ENCODE measurements at regions not wholly inside any gene's neighbourhood (a gene's known extent, or its start where the extent isn't known, plus 50 kb on each side); places are given as distances from the start of the nearest gene placed in this dataset.

DNA sequence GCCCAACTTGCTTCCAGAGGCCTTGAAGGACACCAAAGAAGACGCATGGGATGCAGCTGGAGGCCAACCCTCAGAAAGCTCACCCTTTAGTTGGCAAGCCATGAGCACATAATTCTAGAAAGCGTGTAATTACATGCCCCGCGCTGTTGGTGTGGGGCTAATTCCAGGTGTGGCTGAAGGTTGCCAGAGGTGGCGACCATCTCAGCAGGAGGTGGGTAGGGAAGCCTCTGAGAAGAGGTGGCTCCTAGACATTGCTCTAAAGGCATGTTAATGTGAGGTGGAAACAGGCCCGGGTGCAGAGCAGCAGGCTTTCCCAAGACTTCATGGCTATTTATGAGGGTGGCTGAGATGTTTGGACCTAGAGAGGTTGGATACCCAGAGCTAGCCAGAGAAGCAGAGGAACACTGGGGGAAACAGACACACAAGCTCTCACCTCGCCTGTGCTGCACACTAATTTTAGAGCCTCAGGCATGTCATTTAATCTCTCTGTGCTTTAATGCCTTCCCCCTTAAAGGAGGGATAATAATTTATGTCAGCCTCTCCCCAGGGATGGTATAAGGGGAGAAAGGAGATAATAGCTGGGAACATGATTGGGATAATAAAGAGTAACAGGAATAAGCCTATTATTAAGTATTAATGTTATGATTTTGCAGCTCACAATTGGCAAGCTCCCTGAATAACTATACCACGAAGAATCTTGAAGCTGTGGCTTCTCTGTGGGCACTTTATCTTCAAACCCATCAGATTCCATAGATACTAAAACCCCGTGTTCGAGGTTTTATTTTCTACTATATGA, 60.0 kb upstream of the HELT start (continued):
- TF ChIP-seq, protein P1, sequence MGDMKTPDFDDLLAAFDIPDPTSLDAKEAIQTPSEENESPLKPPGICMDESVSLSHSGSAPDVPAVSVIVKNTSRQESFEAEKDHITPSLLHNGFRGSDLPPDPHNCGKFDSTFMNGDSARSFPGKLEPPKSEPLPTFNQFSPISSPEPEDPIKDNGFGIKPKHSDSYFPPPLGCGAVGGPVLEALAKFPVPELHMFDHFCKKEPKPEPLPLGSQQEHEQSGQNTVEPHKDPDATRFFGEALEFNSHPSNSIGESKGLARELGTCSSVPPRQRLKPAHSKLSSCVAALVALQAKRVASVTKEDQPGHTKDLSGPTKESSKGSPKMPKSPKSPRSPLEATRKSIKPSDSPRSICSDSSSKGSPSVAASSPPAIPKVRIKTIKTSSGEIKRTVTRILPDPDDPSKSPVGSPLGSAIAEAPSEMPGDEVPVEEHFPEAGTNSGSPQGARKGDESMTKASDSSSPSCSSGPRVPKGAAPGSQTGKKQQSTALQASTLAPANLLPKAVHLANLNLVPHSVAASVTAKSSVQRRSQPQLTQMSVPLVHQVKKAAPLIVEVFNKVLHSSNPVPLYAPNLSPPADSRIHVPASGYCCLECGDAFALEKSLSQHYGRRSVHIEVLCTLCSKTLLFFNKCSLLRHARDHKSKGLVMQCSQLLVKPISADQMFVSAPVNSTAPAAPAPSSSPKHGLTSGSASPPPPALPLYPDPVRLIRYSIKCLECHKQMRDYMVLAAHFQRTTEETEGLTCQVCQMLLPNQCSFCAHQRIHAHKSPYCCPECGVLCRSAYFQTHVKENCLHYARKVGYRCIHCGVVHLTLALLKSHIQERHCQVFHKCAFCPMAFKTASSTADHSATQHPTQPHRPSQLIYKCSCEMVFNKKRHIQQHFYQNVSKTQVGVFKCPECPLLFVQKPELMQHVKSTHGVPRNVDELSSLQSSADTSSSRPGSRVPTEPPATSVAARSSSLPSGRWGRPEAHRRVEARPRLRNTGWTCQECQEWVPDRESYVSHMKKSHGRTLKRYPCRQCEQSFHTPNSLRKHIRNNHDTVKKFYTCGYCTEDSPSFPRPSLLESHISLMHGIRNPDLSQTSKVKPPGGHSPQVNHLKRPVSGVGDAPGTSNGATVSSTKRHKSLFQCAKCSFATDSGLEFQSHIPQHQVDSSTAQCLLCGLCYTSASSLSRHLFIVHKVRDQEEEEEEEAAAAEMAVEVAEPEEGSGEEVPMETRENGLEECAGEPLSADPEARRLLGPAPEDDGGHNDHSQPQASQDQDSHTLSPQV (IDR thresholded peaks at IDR 0.05), result no peak

DNA sequence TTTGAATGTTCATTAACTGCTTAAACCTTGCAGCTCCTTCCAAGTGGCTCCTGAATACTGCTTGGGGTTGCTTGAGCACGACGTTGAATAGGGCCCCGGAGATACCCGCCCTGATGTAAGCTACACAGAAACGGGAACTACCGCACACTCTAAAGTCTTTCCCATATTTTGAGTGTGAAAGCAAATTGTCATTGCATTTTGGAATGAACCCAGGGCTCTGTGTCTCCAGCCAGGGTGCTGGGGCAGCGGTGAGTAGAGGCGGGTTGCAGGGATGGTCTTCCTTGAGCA, 59.4 kb upstream of the HELT start:
- intact Hi-C loops (cut with micrococcal nuclease; ENCODE audit: unreplicated experiment), result loop anchor here (5.0 kb wide), 1 partner anchor 717 kb away; no protein-coding TSS in a partner anchor
- Histone ChIP-seq H3K4me1 (ENCODE audit: control insufficient read depth, insufficient read depth, low read length) (0 out of 2 replicates have a peak, but pooled peaks cover 3% of the 10 kb centered on the region), H3K36me3 (ENCODE audit: control insufficient read depth in 2 of 2, insufficient read depth in 2 of 2, low read length in 1 of 2) (no peaks in the 10 kb centered on the region), H3K9me3 (replicated peaks; ENCODE audit: control insufficient read depth, insufficient read depth, low read length) (no peaks in the 10 kb centered on the region), H3K27ac (ENCODE audit: control insufficient read depth, insufficient read depth) (no peak overlapping the region), H3K4me3 (no peak overlapping the region), H4K20me1 (ENCODE audit: control insufficient read depth, insufficient read depth) (no peaks in the 10 kb centered on the region), H3K79me2 (ENCODE audit: control insufficient read depth, insufficient read depth, low read length) (no peaks in the 10 kb centered on the region), H3K9ac (ENCODE audit: control insufficient read depth, insufficient read depth, low read length) (no peak overlapping the region), H2AFZ (ENCODE audit: control insufficient read depth, low read depth, low read length) (no peak overlapping the region), H3K27me3 (replicated peaks in 1 of 2; ENCODE audit: control insufficient read depth in 2 of 2, insufficient read depth in 2 of 2, low read length in 1 of 2) (peaks cover 0 to 1% of the 10 kb centered on the region in 2 experiments; a peak in 2 of 4 replicates), H3K4me2 (ENCODE audit: control insufficient read depth, insufficient read depth) (no peak overlapping the region)
- FAIRE-seq (no peak), DNase-seq (ENCODE audit: low read depth, low spot score) (no peak), ATAC-seq (no peak)
- in situ Hi-C loops (cut with MboI), result no loop called here
- POLR2A ChIA-PET, result no interaction called here
- RAD21 ChIA-PET (ENCODE audit: unreplicated experiment), result interaction anchor here (1.0 kb wide), 1 partner anchor 213 kb away, joined by 4 read pairs; no protein-coding TSS in a partner anchor
- SMC1A ChIA-PET (ENCODE audit: uncharacterized antibody, unreplicated experiment), result no interaction called here
- no TSS peak for BruUV-seq (replicated peaks)
- 28% methylated on average over 8 of the region's 8 CpGs for WGBS (ENCODE audit: insufficient coverage, insufficient replicate concordance, low lambda C conversion rate, missing lambda C conversion rate)
- CTCF ChIA-PET, result interaction anchor here (0.9 to 1.4 kb wide), 2 partner anchors 14 to 104 kb away, joined by 3 to 4 read pairs; no protein-coding TSS in a partner anchor
- TF ChIP-seq GATAD2B (conservative IDR thresholded peaks at IDR 0.05; ENCODE audit: low read depth) (no peak), EZH2 (IDR thresholded peaks at IDR 0.05; ENCODE audit: borderline replicate concordance, control insufficient read depth, low read depth, low read length) (no peak), ASH2L (IDR thresholded peaks at IDR 0.05; ENCODE audit: borderline replicate concordance, low read depth) (no peak), SUPT20H (IDR thresholded peaks at IDR 0.05; ENCODE audit: borderline replicate concordance, control insufficient read depth, low read depth, low read length) (no peak), SREBF2 (IDR thresholded peaks at IDR 0.05; ENCODE audit: low read length) (no peak), IKZF1 (conservative IDR thresholded peaks at IDR 0.05) (no peak)
- TF ChIP-seq, protein P2, sequence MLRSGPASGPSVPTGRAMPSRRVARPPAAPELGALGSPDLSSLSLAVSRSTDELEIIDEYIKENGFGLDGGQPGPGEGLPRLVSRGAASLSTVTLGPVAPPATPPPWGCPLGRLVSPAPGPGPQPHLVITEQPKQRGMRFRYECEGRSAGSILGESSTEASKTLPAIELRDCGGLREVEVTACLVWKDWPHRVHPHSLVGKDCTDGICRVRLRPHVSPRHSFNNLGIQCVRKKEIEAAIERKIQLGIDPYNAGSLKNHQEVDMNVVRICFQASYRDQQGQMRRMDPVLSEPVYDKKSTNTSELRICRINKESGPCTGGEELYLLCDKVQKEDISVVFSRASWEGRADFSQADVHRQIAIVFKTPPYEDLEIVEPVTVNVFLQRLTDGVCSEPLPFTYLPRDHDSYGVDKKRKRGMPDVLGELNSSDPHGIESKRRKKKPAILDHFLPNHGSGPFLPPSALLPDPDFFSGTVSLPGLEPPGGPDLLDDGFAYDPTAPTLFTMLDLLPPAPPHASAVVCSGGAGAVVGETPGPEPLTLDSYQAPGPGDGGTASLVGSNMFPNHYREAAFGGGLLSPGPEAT (IDR thresholded peaks at IDR 0.05; ENCODE audit: low read depth), result no peak
- TF ChIP-seq, protein P3, sequence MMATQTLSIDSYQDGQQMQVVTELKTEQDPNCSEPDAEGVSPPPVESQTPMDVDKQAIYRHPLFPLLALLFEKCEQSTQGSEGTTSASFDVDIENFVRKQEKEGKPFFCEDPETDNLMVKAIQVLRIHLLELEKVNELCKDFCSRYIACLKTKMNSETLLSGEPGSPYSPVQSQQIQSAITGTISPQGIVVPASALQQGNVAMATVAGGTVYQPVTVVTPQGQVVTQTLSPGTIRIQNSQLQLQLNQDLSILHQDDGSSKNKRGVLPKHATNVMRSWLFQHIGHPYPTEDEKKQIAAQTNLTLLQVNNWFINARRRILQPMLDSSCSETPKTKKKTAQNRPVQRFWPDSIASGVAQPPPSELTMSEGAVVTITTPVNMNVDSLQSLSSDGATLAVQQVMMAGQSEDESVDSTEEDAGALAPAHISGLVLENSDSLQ (IDR thresholded peaks at IDR 0.05), result no peak
- TF ChIP-seq, protein P4, sequence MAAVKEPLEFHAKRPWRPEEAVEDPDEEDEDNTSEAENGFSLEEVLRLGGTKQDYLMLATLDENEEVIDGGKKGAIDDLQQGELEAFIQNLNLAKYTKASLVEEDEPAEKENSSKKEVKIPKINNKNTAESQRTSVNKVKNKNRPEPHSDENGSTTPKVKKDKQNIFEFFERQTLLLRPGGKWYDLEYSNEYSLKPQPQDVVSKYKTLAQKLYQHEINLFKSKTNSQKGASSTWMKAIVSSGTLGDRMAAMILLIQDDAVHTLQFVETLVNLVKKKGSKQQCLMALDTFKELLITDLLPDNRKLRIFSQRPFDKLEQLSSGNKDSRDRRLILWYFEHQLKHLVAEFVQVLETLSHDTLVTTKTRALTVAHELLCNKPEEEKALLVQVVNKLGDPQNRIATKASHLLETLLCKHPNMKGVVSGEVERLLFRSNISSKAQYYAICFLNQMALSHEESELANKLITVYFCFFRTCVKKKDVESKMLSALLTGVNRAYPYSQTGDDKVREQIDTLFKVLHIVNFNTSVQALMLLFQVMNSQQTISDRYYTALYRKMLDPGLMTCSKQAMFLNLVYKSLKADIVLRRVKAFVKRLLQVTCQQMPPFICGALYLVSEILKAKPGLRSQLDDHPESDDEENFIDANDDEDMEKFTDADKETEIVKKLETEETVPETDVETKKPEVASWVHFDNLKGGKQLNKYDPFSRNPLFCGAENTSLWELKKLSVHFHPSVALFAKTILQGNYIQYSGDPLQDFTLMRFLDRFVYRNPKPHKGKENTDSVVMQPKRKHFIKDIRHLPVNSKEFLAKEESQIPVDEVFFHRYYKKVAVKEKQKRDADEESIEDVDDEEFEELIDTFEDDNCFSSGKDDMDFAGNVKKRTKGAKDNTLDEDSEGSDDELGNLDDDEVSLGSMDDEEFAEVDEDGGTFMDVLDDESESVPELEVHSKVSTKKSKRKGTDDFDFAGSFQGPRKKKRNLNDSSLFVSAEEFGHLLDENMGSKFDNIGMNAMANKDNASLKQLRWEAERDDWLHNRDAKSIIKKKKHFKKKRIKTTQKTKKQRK (IDR thresholded peaks at IDR 0.05; ENCODE audit: low read depth, low read length), result no peak
